GM21423 (cell line): ENCODE measurements at regions not wholly inside any gene's neighbourhood (a gene's known extent, or its start where the extent isn't known, plus 50 kb on each side); places are given as distances from the start of the nearest gene placed in this dataset.

ENCODE experiments used
- ATAC-seq: cut with Tn5 transposase; IDR thresholded peaks from one replicate; pipeline ENCODE4 v1.9.1; 2021; ENCODE audit warnings: mild to moderate bottlenecking, moderate library complexity; ENCODE audit not compliant: unreplicated experiment

DNA sequence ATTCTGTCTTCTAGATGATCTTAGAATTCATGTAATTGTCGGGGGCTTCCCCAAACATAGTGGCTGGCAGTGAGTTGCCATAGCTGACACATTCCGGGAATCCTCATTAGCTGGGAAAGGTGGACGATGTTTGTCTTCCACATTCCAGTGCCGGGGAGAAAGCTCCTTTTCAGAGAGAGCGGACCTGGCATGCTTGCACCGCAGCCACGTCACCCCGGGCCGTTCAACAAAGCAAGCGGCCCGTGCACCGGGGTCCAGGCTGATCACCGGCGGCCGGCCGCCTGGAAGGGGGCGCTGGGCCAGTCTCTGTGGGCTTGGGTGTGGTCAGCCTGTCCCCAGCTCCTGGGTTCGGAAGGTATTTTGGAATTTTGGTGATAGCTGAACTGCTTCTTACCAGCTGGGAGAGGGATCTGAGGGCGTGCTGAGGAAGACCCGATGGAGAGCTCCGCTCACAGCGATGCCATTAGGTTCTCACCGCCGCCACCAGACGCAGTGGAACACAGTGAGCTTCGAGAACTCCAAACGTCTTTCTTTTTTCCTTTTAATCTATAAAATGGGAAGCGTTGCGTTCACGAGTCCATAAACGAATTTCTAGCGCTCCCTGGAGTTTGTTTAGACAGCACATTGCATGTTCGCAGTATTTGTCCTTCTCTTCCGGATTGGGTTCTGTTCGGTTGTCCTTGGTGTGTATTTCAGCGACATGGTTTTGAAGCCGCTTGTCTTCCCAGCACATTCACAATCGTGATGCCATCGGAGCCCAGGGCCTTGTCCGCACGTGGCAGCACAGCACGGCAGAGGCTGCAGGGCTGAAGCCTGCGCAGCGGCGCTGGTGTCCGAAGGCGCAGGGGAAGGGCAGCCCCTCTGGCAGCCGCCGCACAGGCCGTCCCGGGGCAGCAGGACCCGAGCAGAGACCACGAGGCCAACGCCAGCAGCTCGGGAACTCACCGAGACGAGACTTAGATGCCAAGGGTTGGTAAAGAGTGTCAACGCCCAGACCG lies 557.6 kb downstream of the QKI start:
- ATAC-seq, result no peak

- no peak for ATAC-seq
Observed at GRCh38 chr6:163970846-163971564, 556.5 kb downstream of the QKI start.

DNA sequence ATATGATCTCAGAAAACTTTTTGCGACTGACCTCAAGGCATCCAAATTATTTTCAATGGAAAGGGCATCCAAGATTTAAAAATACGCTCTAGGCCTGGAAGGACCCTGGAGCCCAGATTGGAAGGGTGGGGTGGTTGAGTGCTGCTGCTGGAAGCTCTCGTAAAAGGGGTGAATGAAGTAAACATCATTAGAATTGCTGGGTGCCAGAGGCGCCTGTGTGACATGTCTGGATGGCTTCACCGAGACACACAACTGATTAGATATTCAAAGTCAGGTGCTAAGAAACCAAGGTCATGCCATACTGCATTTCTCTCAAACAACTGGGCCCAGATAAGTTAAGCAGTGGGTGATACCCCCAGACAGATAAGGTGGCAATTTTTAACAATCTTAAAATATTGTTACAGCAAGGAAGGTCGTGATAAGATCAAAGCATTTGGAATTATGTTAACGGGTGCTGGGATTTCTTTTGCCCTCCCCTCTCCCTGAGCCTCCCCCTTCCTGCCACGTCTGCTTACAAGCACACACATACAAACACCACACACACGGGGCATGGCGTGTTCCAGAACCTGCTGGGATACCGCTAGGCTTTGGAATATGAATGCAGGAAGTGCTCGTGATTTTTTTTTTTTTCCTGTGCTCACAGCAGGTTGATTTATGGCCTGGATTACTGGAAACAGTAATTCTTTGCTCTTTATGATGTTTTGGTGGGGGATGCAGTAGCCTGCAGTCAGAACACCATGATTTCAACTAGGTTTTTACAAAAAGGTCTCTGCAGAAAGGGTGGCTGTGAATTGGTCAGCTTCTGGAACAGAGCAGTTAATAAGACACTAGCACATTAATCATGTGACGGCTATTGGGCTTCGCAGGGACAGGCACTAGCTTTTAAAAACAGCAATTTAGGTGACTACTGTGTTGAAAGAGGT lies 551.2 kb downstream of the QKI start:
- ATAC-seq, result no peak

DNA sequence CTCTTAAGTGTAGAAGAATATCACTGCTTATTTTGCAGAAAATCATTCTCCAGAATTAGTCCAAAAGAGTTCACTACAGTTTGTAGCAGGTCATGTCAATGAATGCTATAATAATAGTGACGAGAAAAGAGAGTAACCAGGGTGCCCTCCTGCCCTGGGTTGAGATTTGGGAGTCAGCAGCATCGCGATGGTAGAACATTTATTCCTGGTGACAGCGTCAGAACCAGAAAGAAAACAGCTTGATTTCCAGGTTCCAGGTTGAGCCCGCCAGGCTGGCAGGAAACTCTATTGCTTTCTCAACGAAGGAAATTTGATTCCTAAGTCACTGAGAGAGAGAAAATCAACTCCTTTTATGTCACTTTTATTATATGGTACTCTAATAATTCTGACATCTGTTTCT lies 550.3 kb downstream of the QKI start:
- no peak for ATAC-seq

DNA sequence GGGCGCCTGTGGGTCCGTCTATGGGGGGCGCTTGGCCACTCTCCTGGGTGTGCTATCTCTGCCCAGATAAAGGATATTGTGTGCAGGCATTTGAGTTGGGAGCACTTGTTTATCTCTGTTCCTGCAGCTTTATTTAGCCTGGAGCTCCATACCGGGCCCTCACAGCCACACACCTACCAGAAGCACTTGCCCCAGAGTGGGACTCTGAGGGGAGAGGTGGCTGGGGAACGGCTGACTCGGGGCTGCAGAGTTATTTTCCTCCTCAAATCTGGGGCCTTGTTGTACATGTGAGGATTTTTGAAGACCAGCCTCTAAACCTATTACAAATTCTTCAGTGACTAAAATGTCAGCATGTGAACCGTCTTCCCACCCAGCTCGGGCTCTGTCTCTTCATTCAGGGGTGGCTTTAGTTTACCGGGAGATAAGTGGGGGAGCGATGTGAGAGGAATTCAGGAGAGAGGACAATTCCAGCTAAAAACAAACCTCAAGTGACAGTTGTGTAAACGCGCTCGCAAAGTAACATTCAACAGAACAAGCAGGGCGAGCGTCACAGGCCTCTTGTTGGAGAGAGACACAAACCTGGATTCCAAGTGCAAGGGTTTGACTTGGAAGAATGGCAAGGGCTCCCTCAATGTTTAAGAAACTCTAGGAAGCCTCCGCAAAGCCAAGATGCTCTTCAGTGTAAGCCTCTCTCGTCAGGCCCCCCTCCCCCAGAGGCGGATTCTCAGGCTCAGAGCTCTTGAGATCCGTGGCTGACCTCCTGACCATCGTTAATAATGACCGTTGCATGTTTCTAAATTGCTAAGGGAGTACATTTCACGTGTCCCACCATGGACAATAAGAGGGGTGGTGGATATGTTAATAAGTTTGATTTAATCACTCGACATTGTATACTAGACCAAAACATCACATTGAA lies 548.9 kb downstream of the QKI start:
- no peak for ATAC-seq

GRCh38 chr6:163962627-163963117 lies 548.2 kb downstream of the QKI start:
- no peak for ATAC-seq

DNA sequence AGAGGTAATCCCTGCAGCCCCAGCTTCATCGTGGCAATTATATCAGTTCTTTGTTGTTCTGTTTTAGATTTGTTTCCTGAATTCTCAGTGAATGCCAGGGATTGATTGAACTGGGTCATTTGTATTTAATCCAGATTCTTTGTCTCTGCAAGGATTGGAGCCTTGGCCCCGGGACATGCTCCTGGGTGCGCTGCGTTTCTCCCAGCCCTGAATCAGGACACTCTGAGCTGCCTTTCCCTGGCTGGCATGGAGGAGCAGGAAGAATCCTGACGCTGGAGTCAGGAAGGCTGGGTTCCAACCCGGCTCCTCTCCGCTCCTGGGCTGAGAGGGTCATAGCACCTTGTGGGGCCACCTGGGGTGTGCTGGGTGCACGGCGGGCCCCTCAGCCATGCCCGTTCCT lies 545.6 kb downstream of the QKI start:
- no peak for ATAC-seq

- no peak for ATAC-seq
Observed at GRCh38 chr6:163958646-163959045, 544.1 kb downstream of the QKI start.

DNA sequence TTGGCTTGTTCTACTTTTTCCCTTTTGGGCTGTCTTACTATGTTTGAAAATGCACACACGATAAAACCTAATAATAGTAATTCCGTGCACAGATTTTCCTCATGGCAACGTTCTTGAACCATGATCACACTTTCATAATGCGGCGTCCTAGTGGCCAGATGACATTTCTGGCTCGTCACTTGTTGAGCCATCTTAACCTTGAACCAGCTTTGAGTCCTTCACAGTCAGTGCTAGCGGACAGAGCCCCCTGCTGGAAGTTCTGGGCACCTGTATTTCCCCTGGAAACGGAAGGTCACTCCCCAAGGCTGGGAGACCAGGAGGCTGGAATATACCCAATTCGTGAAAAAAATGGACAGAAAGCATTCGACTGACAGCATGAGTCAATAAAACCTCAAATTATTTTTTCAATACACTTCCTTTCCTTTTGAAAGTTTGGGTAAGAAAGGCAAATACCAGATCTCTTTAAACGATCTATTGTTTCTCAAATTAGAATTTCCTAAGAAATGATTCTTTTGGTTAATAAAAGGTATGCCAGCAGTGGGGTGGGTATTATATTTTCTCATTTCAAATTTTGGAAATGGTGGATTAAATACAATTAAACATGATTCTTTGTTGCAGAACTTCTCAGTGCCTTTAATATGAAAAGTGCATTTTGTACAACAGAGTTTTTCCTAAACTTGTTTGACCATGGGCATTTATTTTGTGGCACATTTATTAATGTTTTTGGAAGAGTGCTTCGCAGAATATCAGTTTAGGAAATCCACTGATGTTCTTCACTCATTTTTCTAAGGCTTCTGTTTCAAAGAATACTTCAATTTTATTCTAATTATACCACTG lies 542.3 kb downstream of the QKI start:
- peak; percentile 98 for ATAC-seq

- no peak for ATAC-seq
Observed at GRCh38 chr6:163955756-163956155, 541.2 kb downstream of the QKI start.

- ATAC-seq, result no peak
Observed at GRCh38 chr6:163955096-163955495, 540.6 kb downstream of the QKI start.

DNA sequence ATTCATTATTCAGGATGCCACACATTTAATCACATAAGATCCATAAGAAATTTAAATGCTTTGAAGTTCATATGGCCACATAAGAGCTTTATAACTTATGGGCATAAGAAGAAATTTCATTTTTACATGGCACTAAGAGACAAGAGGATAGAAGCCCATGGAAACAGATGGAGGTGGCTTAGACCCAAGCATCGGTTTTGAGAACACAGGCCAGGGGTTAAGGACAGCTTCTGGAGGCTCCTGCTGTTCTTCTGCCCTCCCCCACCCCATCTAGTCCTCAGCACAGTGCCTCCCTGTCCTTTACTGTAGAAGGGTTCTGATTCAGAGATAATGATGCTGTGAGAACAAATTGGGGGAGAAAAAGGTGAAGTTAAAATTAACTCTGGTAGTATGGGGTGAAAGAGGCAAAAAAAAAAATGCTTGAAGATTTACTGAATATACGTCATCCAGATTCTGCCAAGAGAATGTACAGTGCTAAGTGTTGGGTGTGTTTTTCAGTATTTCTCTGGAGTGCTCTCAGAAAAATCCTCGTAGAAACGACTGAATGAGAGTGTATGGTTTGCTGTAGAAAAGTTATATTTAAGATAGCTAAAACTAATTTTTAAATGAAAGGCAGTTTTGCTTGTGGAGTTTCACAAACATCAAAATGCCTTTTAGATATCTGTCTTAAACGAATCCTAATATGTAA lies 539.7 kb downstream of the QKI start:
- no peak for ATAC-seq

GRCh38 chr6:163952005-163952404 lies 537.5 kb downstream of the QKI start:
- ATAC-seq, result no peak

- ATAC-seq, result no peak
Observed at GRCh38 chr6:163951326-163951725, 536.8 kb downstream of the QKI start.

GRCh38 chr6:163950159-163950558 lies 535.6 kb downstream of the QKI start:
- no peak for ATAC-seq

DNA sequence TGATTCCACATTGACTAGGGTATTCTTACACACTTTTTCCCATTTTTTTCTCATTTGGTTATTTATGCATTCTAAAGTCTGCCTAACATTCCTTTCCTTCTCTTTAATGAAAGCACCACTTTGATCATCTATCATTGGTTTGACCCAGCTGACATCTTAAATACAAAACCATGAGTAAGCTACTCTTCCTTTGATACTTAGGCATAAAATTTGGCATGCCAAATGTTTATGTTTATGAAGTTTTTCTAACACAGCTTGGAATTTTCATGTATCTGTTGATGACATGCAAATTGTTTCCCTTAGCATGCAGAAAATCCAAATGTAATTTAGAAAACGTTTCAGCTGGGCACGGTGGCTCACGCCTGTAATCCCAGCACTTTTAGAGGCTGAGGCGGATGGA lies 534.9 kb downstream of the QKI start:
- ATAC-seq, result no peak

GRCh38 chr6:163948250-163948649 lies 533.7 kb downstream of the QKI start:
- ATAC-seq, result no peak

GRCh38 chr6:163947276-163947675 lies 532.8 kb downstream of the QKI start:
- no peak for ATAC-seq
